Cardiac muscle cell (in vitro differentiated cells and primary cell): ENCODE measurements at regions not wholly inside any gene's neighbourhood (a gene's known extent, or its start where the extent isn't known, plus 50 kb on each side); places are given as distances from the start of the nearest gene placed in this dataset.

Experiments
- DNase-seq, 2 donors: peaks; one replicate each; pipeline versions ENCODE4 v3.0.0 to v3.0.0-alpha.2; 2010 to 2017; ENCODE audit warnings: low read depth in 1 of 2, low spot score in 1 of 2
- H3K27ac ChIP-seq: fragments of 200-600 bp; sonication (generic); 2 replicates; pipeline ENCODE4 v1.5.1; 2016
- H3K27me3 ChIP-seq: fragments of 200-600 bp; sonication (generic); 2 replicates; pipeline ENCODE4 v1.6.0; 2016; ENCODE audit warnings: control low read depth
- H3K36me3 ChIP-seq: fragments of 200-600 bp; sonication (generic); 2 replicates; pipeline ENCODE4 v1.5.1; 2016; ENCODE audit warnings: control low read depth
- H3K4me1 ChIP-seq: fragments of 200-600 bp; sonication (generic); 2 replicates; pipeline ENCODE4 v1.8.1; 2017; ENCODE audit warnings: low read depth, mild to moderate bottlenecking, mixed run types
- H3K4me3 ChIP-seq: fragments of 200-600 bp; sonication (generic); 2 replicates; pipeline ENCODE4 v1.5.1; 2016; ENCODE audit warnings: mild to moderate bottlenecking
- H3K9me3 ChIP-seq: fragments of 200-600 bp; sonication (generic); 2 replicates; pipeline ENCODE4 v1.5.1; 2017; ENCODE audit warnings: low read depth, mild to moderate bottlenecking, control low read depth
- TF ChIP-seq, protein P1 (sequence below): IDR thresholded peaks from 2 replicates; pipeline ENCODE4 v1.5.1; 2012; ENCODE audit warnings: low read depth, mild to moderate bottlenecking, low read length

GRCh38 chr3:180116658-180117057 lies 79.9 kb upstream of the PEX5L start:
- Histone ChIP-seq H3K36me3 (no peaks in the 10 kb centered on the region), H3K4me1 (no peaks in the 10 kb centered on the region), H3K27ac (no peak overlapping the region), H3K27me3 (no peaks in the 10 kb centered on the region), H3K9me3 (no peaks in the 10 kb centered on the region), H3K4me3 (no peak overlapping the region)
- TF ChIP-seq, protein P1, sequence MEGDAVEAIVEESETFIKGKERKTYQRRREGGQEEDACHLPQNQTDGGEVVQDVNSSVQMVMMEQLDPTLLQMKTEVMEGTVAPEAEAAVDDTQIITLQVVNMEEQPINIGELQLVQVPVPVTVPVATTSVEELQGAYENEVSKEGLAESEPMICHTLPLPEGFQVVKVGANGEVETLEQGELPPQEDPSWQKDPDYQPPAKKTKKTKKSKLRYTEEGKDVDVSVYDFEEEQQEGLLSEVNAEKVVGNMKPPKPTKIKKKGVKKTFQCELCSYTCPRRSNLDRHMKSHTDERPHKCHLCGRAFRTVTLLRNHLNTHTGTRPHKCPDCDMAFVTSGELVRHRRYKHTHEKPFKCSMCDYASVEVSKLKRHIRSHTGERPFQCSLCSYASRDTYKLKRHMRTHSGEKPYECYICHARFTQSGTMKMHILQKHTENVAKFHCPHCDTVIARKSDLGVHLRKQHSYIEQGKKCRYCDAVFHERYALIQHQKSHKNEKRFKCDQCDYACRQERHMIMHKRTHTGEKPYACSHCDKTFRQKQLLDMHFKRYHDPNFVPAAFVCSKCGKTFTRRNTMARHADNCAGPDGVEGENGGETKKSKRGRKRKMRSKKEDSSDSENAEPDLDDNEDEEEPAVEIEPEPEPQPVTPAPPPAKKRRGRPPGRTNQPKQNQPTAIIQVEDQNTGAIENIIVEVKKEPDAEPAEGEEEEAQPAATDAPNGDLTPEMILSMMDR = no peak
- peak in 1 of 2 donors; percentile 4 for DNase-seq

GRCh38 chr3:180117381-180118163 lies 80.8 kb upstream of the PEX5L start:
- H3K27me3 ChIP-seq = no peaks in the 10 kb centered on the region
- no peaks in the 10 kb centered on the region for H3K9me3 ChIP-seq
- TF ChIP-seq, protein P1 = no peak
- no peak for DNase-seq
- H3K4me3 ChIP-seq = no peak overlapping the region
- H3K27ac ChIP-seq = no peak overlapping the region
- H3K36me3 ChIP-seq = no peaks in the 10 kb centered on the region
- H3K4me1 ChIP-seq = no peaks in the 10 kb centered on the region

GRCh38 chr3:180119567-180119966 lies 82.8 kb upstream of the PEX5L start:
- TF ChIP-seq, protein P1 = no peak
- no peaks in the 10 kb centered on the region for H3K4me1 ChIP-seq
- H3K27ac ChIP-seq = no peak overlapping the region
- H3K9me3 ChIP-seq = no peaks in the 10 kb centered on the region
- H3K36me3 ChIP-seq = no peaks in the 10 kb centered on the region
- H3K4me3 ChIP-seq = no peak overlapping the region
- DNase-seq = no peak
- H3K27me3 ChIP-seq = no peaks in the 10 kb centered on the region

GRCh38 chr3:180123928-180124327 lies 87.2 kb upstream of the PEX5L start:
- TF ChIP-seq, protein P1 = no peak

GRCh38 chr3:180131169-180131568 lies 94.4 kb upstream of the PEX5L start:
- DNase-seq = no peak
- no peak overlapping the region for H3K27ac ChIP-seq
- H3K9me3 ChIP-seq = no peaks in the 10 kb centered on the region
- no peaks in the 10 kb centered on the region for H3K27me3 ChIP-seq
- H3K4me3 ChIP-seq = no peak overlapping the region
- no peaks in the 10 kb centered on the region for H3K36me3 ChIP-seq
- TF ChIP-seq, protein P1 = no peak
- no peaks in the 10 kb centered on the region for H3K4me1 ChIP-seq

More at GRCh38 chr3:180123928-180124327, 87.2 kb upstream of the PEX5L start:
- H3K27me3 ChIP-seq = no peaks in the 10 kb centered on the region
- no peaks in the 10 kb centered on the region for H3K9me3 ChIP-seq
- DNase-seq = no peak
- no peaks in the 10 kb centered on the region for H3K4me1 ChIP-seq
- H3K4me3 ChIP-seq = no peak overlapping the region
- no peak overlapping the region for H3K27ac ChIP-seq
- H3K36me3 ChIP-seq = no peaks in the 10 kb centered on the region
